GM21526 (cell line): ENCODE measurements at regions not wholly inside any gene's neighbourhood (a gene's known extent, or its start where the extent isn't known, plus 50 kb on each side); places are given as distances from the start of the nearest gene placed in this dataset.
A peak's percentile ranks its signal among the peaks of the same experiment; 100 is the strongest.
"Not testable (repeated sequence)": the region's sequence is repeated elsewhere in the genome, so short reads cannot be mapped to it uniquely, and the experiment has no call there.

ENCODE experiments used
- ATAC-seq: cut with Tn5 transposase; IDR thresholded peaks from one replicate; pipeline ENCODE4 v1.9.1; 2021; ENCODE audit warnings: moderate library complexity; ENCODE audit not compliant: unreplicated experiment, low FRiP score

- no peak for ATAC-seq
These were observed 125.0 kb upstream of the DHRS4 start for GRCh38 chr14:23828616-23829015.

GRCh38 chr14:23829736-23830471 lies 123.7 kb upstream of the DHRS4 start:
- ATAC-seq, result no peak

- ATAC-seq, result no peak
These were observed 122.0 kb upstream of the DHRS4 start for GRCh38 chr14:23831596-23831995.

GRCh38 chr14:23861666-23862065 lies 91.9 kb upstream of the DHRS4 start:
- ATAC-seq, result no peak

- ATAC-seq, result no peak
These were observed 91.1 kb upstream of the DHRS4 start for GRCh38 chr14:23862513-23862912.

- ATAC-seq, result no peak
These were observed 89.7 kb upstream of the DHRS4 start for GRCh38 chr14:23863836-23864235.

GRCh38 chr14:23864259-23864658 lies 89.3 kb upstream of the DHRS4 start:
- no peak for ATAC-seq

- no peak for ATAC-seq
These were observed 88.7 kb upstream of the DHRS4 start for GRCh38 chr14:23864861-23865260.

GRCh38 chr14:23865502-23865901 lies 88.1 kb upstream of the DHRS4 start:
- ATAC-seq, result no peak

GRCh38 chr14:23866269-23866668 lies 87.3 kb upstream of the DHRS4 start:
- no peak for ATAC-seq

GRCh38 chr14:23869078-23869719 lies 84.4 kb upstream of the DHRS4 start:
- no peak for ATAC-seq

GRCh38 chr14:23876160-23876750 lies 77.3 kb upstream of the DHRS4 start:
- no peak for ATAC-seq

GRCh38 chr14:23877111-23877510 lies 76.5 kb upstream of the DHRS4 start:
- peak; percentile 61 for ATAC-seq

- peak; percentile 81 for ATAC-seq
These were observed 75.9 kb upstream of the DHRS4 start for GRCh38 chr14:23877538-23878180.

GRCh38 chr14:23881282-23881681 lies 72.3 kb upstream of the DHRS4 start:
- ATAC-seq, result no peak

GRCh38 chr14:23883684-23884540 lies 69.7 kb upstream of the DHRS4 start:
- no peak for ATAC-seq

GRCh38 chr14:23884541-23884904 lies 69.0 kb upstream of the DHRS4 start:
- no peak for ATAC-seq

GRCh38 chr14:23887536-23887935 lies 66.0 kb upstream of the DHRS4 start:
- ATAC-seq, result no peak

GRCh38 chr14:23891717-23892116 lies 61.9 kb upstream of the DHRS4 start:
- not testable (repeated sequence) for ATAC-seq

- not testable (repeated sequence) for ATAC-seq
These were observed 61.3 kb upstream of the DHRS4 start for GRCh38 chr14:23892289-23892688.
